ENCODE measurements at regions not wholly inside any gene's neighbourhood (a gene's known extent, or its start where the extent isn't known, plus 50 kb on each side); places are given as distances from the start of the nearest gene placed in this dataset.
A peak's percentile ranks its signal among the peaks of the same experiment; 100 is the strongest.

- no peak for DNase-seq (ENCODE audit: low read depth, low spot score)
- ChIA-PET CTCF (interaction anchor here (0.6 kb wide), 1 partner anchor 345 kb away, joined by 3 read pairs; no protein-coding TSS in a partner anchor), POLR2A (no interaction called here)
- H3K4me3 ChIP-seq (ENCODE audit: low read depth, low read length), result no peak overlapping the region
- TF ChIP-seq CTCF (IDR thresholded peaks at IDR 0.05; ENCODE audit: low read depth, low read length), result no peak
- no peaks in the 10 kb centered on the region for H3K9me3 ChIP-seq (ENCODE audit: control insufficient read depth, insufficient read depth, low read length)
- no peak overlapping the region for H3K27ac ChIP-seq (ENCODE audit: low read depth, low read length)
- H3K27me3 ChIP-seq (ENCODE audit: control insufficient read depth, insufficient read depth, low read length), result peaks cover 23% of the 10 kb centered on the region
These were observed 94.1 kb upstream of the SELENOP start for GRCh38 chr5:42905827-42906226.

- CTCF ChIA-PET, result interaction anchor here (0.6 to 1.3 kb wide), 3 partner anchors 11 to 325 kb away, joined by 4 to 5 read pairs (median 4); no protein-coding TSS in a partner anchor
- DNase-seq (ENCODE audit: low read depth, low spot score), result no peak
- peaks cover 13% of the 10 kb centered on the region for H3K27me3 ChIP-seq (ENCODE audit: control insufficient read depth, insufficient read depth, low read length)
- no peak overlapping the region for H3K4me3 ChIP-seq (ENCODE audit: low read depth, low read length)
- POLR2A ChIA-PET, result no interaction called here
- no peak overlapping the region for H3K27ac ChIP-seq (ENCODE audit: low read depth, low read length)
- H3K9me3 ChIP-seq (ENCODE audit: control insufficient read depth, insufficient read depth, low read length), result no peaks in the 10 kb centered on the region
- no peak for TF ChIP-seq CTCF (IDR thresholded peaks at IDR 0.05; ENCODE audit: low read depth, low read length)
These were observed 89.0 kb upstream of the SELENOP start for GRCh38 chr5:42900734-42901133.

GRCh38 chr5:42898760-42899159, 87.1 kb upstream of the SELENOP start:
- Histone ChIP-seq H3K4me3 (ENCODE audit: low read depth, low read length) (no peak overlapping the region), H3K9me3 (ENCODE audit: control insufficient read depth, insufficient read depth, low read length) (no peaks in the 10 kb centered on the region), H3K27ac (ENCODE audit: low read depth, low read length) (no peak overlapping the region), H3K27me3 (ENCODE audit: control insufficient read depth, insufficient read depth, low read length) (peaks cover 7% of the 10 kb centered on the region)
- no peak for TF ChIP-seq CTCF (IDR thresholded peaks at IDR 0.05; ENCODE audit: low read depth, low read length)
- ChIA-PET POLR2A (no interaction called here), CTCF (interaction anchor here (0.9 to 1.8 kb wide), 3 partner anchors 10 to 11 kb away, joined by 3 to 6 read pairs (median 4); no protein-coding TSS in a partner anchor)
- no peak for DNase-seq (ENCODE audit: low read depth, low spot score)

GRCh38 chr5:42896523-42896922, 84.8 kb upstream of the SELENOP start:
- POLR2A ChIA-PET, result no interaction called here
- H3K9me3 ChIP-seq (ENCODE audit: control insufficient read depth, insufficient read depth, low read length), result no peaks in the 10 kb centered on the region

GRCh38 chr5:42894057-42894456, 82.4 kb upstream of the SELENOP start:
- peak; percentile 27 for TF ChIP-seq CTCF (IDR thresholded peaks at IDR 0.05; ENCODE audit: low read depth, low read length)
- H3K27me3 ChIP-seq (ENCODE audit: control insufficient read depth, insufficient read depth, low read length), result peaks cover 7% of the 10 kb centered on the region
- POLR2A ChIA-PET, result no interaction called here
- H3K9me3 ChIP-seq (ENCODE audit: control insufficient read depth, insufficient read depth, low read length), result no peaks in the 10 kb centered on the region
- H3K4me3 ChIP-seq (ENCODE audit: low read depth, low read length), result no peak overlapping the region
- CTCF ChIA-PET, result no interaction called here
- DNase-seq (ENCODE audit: low read depth, low spot score), result no peak
- H3K27ac ChIP-seq (ENCODE audit: low read depth, low read length), result no peak overlapping the region

More at GRCh38 chr5:42896523-42896922, 84.8 kb upstream of the SELENOP start:
- H3K4me3 ChIP-seq (ENCODE audit: low read depth, low read length), result no peak overlapping the region
- TF ChIP-seq CTCF (IDR thresholded peaks at IDR 0.05; ENCODE audit: low read depth, low read length), result no peak
- no peak for DNase-seq (ENCODE audit: low read depth, low spot score)
- no peak overlapping the region for H3K27ac ChIP-seq (ENCODE audit: low read depth, low read length)
- CTCF ChIA-PET, result interaction anchor here (0.8 kb wide), 1 partner anchor 12 kb away, joined by 5 read pairs; no protein-coding TSS in a partner anchor
- H3K27me3 ChIP-seq (ENCODE audit: control insufficient read depth, insufficient read depth, low read length), result peaks cover 7% of the 10 kb centered on the region
